MM.1S (cell line): ENCODE measurements at regions not wholly inside any gene's neighbourhood (a gene's known extent, or its start where the extent isn't known, plus 50 kb on each side); places are given as distances from the start of the nearest gene placed in this dataset.

ENCODE experiments used
- EZH2 ChIP-seq: fragments of 300-600 bp; sonication (generic); optimal IDR thresholded peaks from 2 replicates; pipeline ENCODE3; 2017; ENCODE audit warnings: low read depth, mild to moderate bottlenecking, antibody characterized with exemption, low read length, mixed read lengths
- EZH2phosphoT487 ChIP-seq: fragments of 300-600 bp; sonication (generic); IDR thresholded peaks from 2 replicates; pipeline ENCODE4 v1.6.1; 2018; ENCODE audit warnings: antibody characterized with exemption, low read length
- TF ChIP-seq, protein P1 (sequence below): fragments of 300-600 bp; sonication (generic); IDR thresholded peaks from 2 replicates; pipeline ENCODE4 v1.5.1; 2016; ENCODE audit warnings: antibody characterized with exemption, low read length, mixed read lengths

DNA sequence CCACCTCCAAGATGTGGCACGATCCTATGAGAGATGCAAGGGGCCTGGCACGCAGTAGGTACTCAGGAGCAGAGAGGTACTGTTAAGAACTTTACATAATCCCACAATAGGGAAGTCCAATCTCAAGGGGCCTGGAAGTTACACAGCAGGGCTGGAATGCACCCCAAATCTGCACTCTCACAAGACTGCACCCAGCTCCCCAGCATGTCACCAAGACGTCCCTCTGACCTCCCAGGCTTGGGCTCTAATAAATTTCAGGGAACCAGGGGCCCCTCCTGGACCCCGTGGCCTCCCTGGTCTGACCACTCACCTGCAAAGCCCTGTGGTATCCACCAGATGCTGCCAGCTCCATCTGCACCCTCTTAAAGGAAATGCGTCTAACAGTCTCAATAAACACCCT, 94.9 kb downstream of the OAT start:
- TF ChIP-seq EZH2phosphoT487 (no peak), EZH2 (no peak)
- TF ChIP-seq, protein P1, sequence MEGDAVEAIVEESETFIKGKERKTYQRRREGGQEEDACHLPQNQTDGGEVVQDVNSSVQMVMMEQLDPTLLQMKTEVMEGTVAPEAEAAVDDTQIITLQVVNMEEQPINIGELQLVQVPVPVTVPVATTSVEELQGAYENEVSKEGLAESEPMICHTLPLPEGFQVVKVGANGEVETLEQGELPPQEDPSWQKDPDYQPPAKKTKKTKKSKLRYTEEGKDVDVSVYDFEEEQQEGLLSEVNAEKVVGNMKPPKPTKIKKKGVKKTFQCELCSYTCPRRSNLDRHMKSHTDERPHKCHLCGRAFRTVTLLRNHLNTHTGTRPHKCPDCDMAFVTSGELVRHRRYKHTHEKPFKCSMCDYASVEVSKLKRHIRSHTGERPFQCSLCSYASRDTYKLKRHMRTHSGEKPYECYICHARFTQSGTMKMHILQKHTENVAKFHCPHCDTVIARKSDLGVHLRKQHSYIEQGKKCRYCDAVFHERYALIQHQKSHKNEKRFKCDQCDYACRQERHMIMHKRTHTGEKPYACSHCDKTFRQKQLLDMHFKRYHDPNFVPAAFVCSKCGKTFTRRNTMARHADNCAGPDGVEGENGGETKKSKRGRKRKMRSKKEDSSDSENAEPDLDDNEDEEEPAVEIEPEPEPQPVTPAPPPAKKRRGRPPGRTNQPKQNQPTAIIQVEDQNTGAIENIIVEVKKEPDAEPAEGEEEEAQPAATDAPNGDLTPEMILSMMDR: no peak
